ENCODE measurements at regions not wholly inside any gene's neighbourhood (a gene's known extent, or its start where the extent isn't known, plus 50 kb on each side); places are given as distances from the start of the nearest gene placed in this dataset.

DNA sequence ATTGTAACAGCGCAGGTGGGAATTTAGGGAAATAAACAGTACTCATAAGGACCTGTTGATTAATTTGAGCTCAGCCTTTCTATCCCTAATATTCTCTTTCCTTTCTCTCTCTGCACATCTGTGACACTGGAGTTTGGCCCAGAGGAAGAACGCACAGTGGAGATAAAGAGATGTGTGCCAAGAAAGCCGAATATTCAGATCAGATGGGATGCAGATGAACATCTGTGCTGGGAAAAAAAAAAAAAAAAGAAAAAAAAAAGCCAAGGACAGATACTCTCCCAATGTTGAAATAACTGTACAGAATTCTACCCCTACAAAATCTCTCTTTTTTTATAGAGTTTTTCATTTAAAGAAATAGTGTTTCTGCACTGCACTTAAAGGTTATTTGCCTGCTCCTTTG, 485.4 kb downstream of the KCNJ2 start:
- TF ChIP-seq, protein P1, sequence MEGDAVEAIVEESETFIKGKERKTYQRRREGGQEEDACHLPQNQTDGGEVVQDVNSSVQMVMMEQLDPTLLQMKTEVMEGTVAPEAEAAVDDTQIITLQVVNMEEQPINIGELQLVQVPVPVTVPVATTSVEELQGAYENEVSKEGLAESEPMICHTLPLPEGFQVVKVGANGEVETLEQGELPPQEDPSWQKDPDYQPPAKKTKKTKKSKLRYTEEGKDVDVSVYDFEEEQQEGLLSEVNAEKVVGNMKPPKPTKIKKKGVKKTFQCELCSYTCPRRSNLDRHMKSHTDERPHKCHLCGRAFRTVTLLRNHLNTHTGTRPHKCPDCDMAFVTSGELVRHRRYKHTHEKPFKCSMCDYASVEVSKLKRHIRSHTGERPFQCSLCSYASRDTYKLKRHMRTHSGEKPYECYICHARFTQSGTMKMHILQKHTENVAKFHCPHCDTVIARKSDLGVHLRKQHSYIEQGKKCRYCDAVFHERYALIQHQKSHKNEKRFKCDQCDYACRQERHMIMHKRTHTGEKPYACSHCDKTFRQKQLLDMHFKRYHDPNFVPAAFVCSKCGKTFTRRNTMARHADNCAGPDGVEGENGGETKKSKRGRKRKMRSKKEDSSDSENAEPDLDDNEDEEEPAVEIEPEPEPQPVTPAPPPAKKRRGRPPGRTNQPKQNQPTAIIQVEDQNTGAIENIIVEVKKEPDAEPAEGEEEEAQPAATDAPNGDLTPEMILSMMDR (IDR thresholded peaks at IDR 0.05): no peak
- no peak for TF ChIP-seq POLR2A (IDR thresholded peaks at IDR 0.05; ENCODE audit: low read length)
- TF ChIP-seq MAZ (IDR thresholded peaks at IDR 0.05; ENCODE audit: borderline replicate concordance, low read depth, low read length): no peak
- no peak for TF ChIP-seq ESRRA (IDR thresholded peaks at IDR 0.05; ENCODE audit: borderline replicate concordance, low read length)
- no peak for TF ChIP-seq RCOR1 (IDR thresholded peaks at IDR 0.05; ENCODE audit: low read depth, low read length)
- no peak for TF ChIP-seq SREBF2 (IDR thresholded peaks at IDR 0.05)
- TF ChIP-seq REST (IDR thresholded peaks at IDR 0.05): no peak
- no peak for TF ChIP-seq PHF8 (IDR thresholded peaks at IDR 0.05; ENCODE audit: borderline replicate concordance, low read depth)
- no peak for TF ChIP-seq CEBPB (IDR thresholded peaks at IDR 0.05)
- TF ChIP-seq CHD4 (IDR thresholded peaks at IDR 0.05; ENCODE audit: borderline replicate concordance): no peak
